IMR-90 (cell line): ENCODE measurements at regions not wholly inside any gene's neighbourhood (a gene's known extent, or its start where the extent isn't known, plus 50 kb on each side); places are given as distances from the start of the nearest gene placed in this dataset.

Experiments used
- ATAC-seq: fragments of 200-7000 bp; cut with Tn5 transposase; 2 replicates; pipeline ENCODE4 v1.9.1; 2020; ENCODE audit warnings: low read depth, mild to moderate bottlenecking, moderate library complexity
- BruUV-seq: library from RNA; stranded (reverse); fragments of 400-500 nt; replicated peaks from 2 replicates; lab custom pipeline; 2021; lab: Mats Ljungman, UMichigan
- CTCF ChIA-PET: fragments of 300-600 bp; formaldehyde crosslinking; extraction: SDS; loops from one replicate; lab custom pipeline; 2021; ENCODE audit warnings: antibody characterized with exemption; lab: Yijun Ruan, JAX
- POLR2A ChIA-PET: fragments of 300-600 bp; sonication (Branson Sonifier 250); formaldehyde crosslinking; loops from one replicate; lab custom pipeline; 2022; ENCODE audit warnings: antibody characterized with exemption; ENCODE audit not compliant: unreplicated experiment; lab: Charles Lee
- DNase-seq: peaks from one replicate; pipeline ENCODE4 v3.0.0; 2013
- H2AFZ ChIP-seq: replicated peaks from 2 replicates; pipeline ENCODE3; 2013; ENCODE audit warnings: low read length, mild to moderate bottlenecking; ENCODE audit not compliant: poor library complexity
- H2AK5ac ChIP-seq: 2 replicates; pipeline ENCODE4 v1.6.1; 2013; ENCODE audit warnings: low read depth, low read length, inconsistent platforms
- H2AK9ac ChIP-seq: replicated peaks from 2 replicates; pipeline ENCODE3; 2013; ENCODE audit warnings: mild to moderate bottlenecking, low read depth, low read length, moderate library complexity; ENCODE audit not compliant: poor library complexity
- H2BK120ac ChIP-seq: 2 replicates; pipeline ENCODE4 v1.6.1; 2013; ENCODE audit warnings: low read depth, low read length, inconsistent platforms
- H2BK15ac ChIP-seq: 3 replicates; pipeline ENCODE4 v1.6.1; 2013; ENCODE audit warnings: low read depth, low read length, inconsistent platforms
- H2BK20ac ChIP-seq: 2 replicates; pipeline ENCODE4 v1.6.1; 2013; ENCODE audit warnings: low read depth, mild to moderate bottlenecking, inconsistent platforms, low read length, moderate library complexity
- H2BK5ac ChIP-seq: 2 replicates; pipeline ENCODE4 v1.6.1; 2013; ENCODE audit warnings: mild to moderate bottlenecking, low read depth, low read length, inconsistent platforms; ENCODE audit not compliant: poor library complexity, severe bottlenecking
- H3K14ac ChIP-seq: replicated peaks from 2 replicates; pipeline ENCODE4 v1.6.1; 2013; ENCODE audit warnings: low read depth, low read length, inconsistent platforms
- H3K18ac ChIP-seq: 2 replicates; pipeline ENCODE4 v1.6.1; 2013; ENCODE audit warnings: low read depth, low read length, control low read depth
- H3K23ac ChIP-seq: 2 replicates; pipeline ENCODE4 v1.6.1; 2013; ENCODE audit warnings: low read depth, low read length, inconsistent platforms
- H3K27ac ChIP-seq: 2 replicates; pipeline ENCODE4 v1.5.1; 2013; ENCODE audit warnings: mild to moderate bottlenecking, control low read depth, low read length; ENCODE audit not compliant: insufficient read depth
- H3K27me3 ChIP-seq: 2 replicates; pipeline ENCODE4 v1.6.1; 2013; ENCODE audit warnings: low read length; ENCODE audit not compliant: control insufficient read depth, insufficient read depth
- H3K36me3 ChIP-seq: 2 replicates; pipeline ENCODE4 v1.6.1; 2013; ENCODE audit warnings: low read length, mixed read lengths; ENCODE audit not compliant: control insufficient read depth, insufficient read depth
- H3K4ac ChIP-seq: 2 replicates; pipeline ENCODE4 v1.6.1; 2013; ENCODE audit warnings: low read depth, low read length, inconsistent platforms
- H3K4me1 ChIP-seq: 2 replicates; pipeline ENCODE4 v1.6.1; 2013; ENCODE audit warnings: low read length, mixed read lengths; ENCODE audit not compliant: control insufficient read depth, insufficient read depth
- H3K4me2 ChIP-seq: 2 replicates; pipeline ENCODE4 v1.6.1; 2013; ENCODE audit warnings: low read depth, mild to moderate bottlenecking, control low read depth, low read length, moderate library complexity
- H3K4me3 ChIP-seq: 2 replicates; pipeline ENCODE4 v1.5.1; 2013; ENCODE audit warnings: low read depth, mild to moderate bottlenecking, control low read depth, low read length, moderate library complexity; ENCODE audit not compliant: insufficient read depth
- H3K56ac ChIP-seq: 2 replicates; pipeline ENCODE4 v1.6.1; 2013; ENCODE audit warnings: low read length, inconsistent platforms; ENCODE audit not compliant: insufficient read depth; ENCODE audit errors: extremely low read depth
- H3K79me1 ChIP-seq, 2 experiments: 2 replicates each; pipeline ENCODE4 v1.6.1; 2013; ENCODE audit warnings: low read length in 2 of 2, inconsistent platforms in 1 of 2, low read depth in 1 of 2
- H3K9ac ChIP-seq: 2 replicates; pipeline ENCODE4 v1.6.1; 2013; ENCODE audit warnings: low read depth, low read length, control low read depth
- H3K9me1 ChIP-seq: 2 replicates; pipeline ENCODE4 v1.6.1; 2013; ENCODE audit warnings: low read length, inconsistent platforms; ENCODE audit not compliant: insufficient read depth
- H3K9me3 ChIP-seq: 2 replicates; pipeline ENCODE4 v1.6.1; 2013; ENCODE audit warnings: low read length; ENCODE audit not compliant: control insufficient read depth, insufficient read depth
- H4K20me1 ChIP-seq: 2 replicates; pipeline ENCODE4 v1.6.1; 2013; ENCODE audit warnings: low read length, inconsistent platforms; ENCODE audit not compliant: insufficient read depth
- H4K5ac ChIP-seq: 2 replicates; pipeline ENCODE4 v1.6.1; 2013; ENCODE audit warnings: mild to moderate bottlenecking, low read depth, low read length, control low read depth
- H4K8ac ChIP-seq, 2 experiments: 2 replicates each; pipeline ENCODE4 v1.6.1; 2013; ENCODE audit warnings: low read depth in 2 of 2, low read length in 2 of 2, control low read depth in 1 of 2, inconsistent platforms in 1 of 2
- H4K91ac ChIP-seq: 2 replicates; pipeline ENCODE4 v1.6.1; 2013; ENCODE audit warnings: low read depth, low read length, inconsistent platforms; ENCODE audit not compliant: insufficient read depth
- BHLHE40 ChIP-seq: fragments of 150-350 bp; IDR thresholded peaks from 2 replicates; pipeline ENCODE4 v1.6.1; 2016; ENCODE audit warnings: mild to moderate bottlenecking, low read depth, low read length
- CEBPB ChIP-seq: IDR thresholded peaks from 2 replicates; pipeline ENCODE4 v1.6.1; 2012; ENCODE audit warnings: low read depth, low read length, improper control_type of control experiment
- CHD1 ChIP-seq: IDR thresholded peaks from 2 replicates; pipeline ENCODE4 v1.6.1; 2012; ENCODE audit warnings: low read depth, low read length, improper control_type of control experiment
- ELK1 ChIP-seq: fragments of 150-350 bp; IDR thresholded peaks from 2 replicates; pipeline ENCODE4 v1.6.1; 2016; ENCODE audit warnings: low read depth, mild to moderate bottlenecking, low read length, moderate library complexity, borderline replicate concordance
- FOS ChIP-seq: fragments of 150-350 bp; IDR thresholded peaks from 2 replicates; pipeline ENCODE4 v1.6.1; 2016; ENCODE audit warnings: low read depth, low read length
- MAFK ChIP-seq: IDR thresholded peaks from 2 replicates; pipeline ENCODE4 v1.6.1; 2012; ENCODE audit warnings: low read depth, low read length, improper control_type of control experiment
- MAZ ChIP-seq: IDR thresholded peaks from 2 replicates; pipeline ENCODE4 v1.6.1; 2012; ENCODE audit warnings: low read depth, mild to moderate bottlenecking, low read length, improper control_type of control experiment, moderate library complexity, borderline replicate concordance
- MXI1 ChIP-seq: IDR thresholded peaks from 2 replicates; pipeline ENCODE4 v1.6.1; 2012; ENCODE audit warnings: low read depth, mild to moderate bottlenecking, low read length, moderate library complexity, borderline replicate concordance
- NFE2L2 ChIP-seq: fragments of 150-350 bp; IDR thresholded peaks from 2 replicates; pipeline ENCODE4 v1.6.1; 2016; ENCODE audit warnings: low read depth, mild to moderate bottlenecking, low read length
- POLR2A ChIP-seq: IDR thresholded peaks from 2 replicates; pipeline ENCODE4 v1.6.1; 2012; ENCODE audit warnings: mild to moderate bottlenecking, low read depth, low read length
- RAD21 ChIP-seq: IDR thresholded peaks from 2 replicates; pipeline ENCODE4 v1.6.1; 2012; ENCODE audit warnings: low read length, improper control_type of control experiment
- RCOR1 ChIP-seq: IDR thresholded peaks from 2 replicates; pipeline ENCODE4 v1.6.1; 2012; ENCODE audit warnings: mild to moderate bottlenecking, low read length, improper control_type of control experiment; ENCODE audit not compliant: insufficient replicate concordance
- RFX5 ChIP-seq: IDR thresholded peaks from 2 replicates; pipeline ENCODE4 v1.8.0; 2012; ENCODE audit warnings: low read depth, mild to moderate bottlenecking, low read length, moderate library complexity
- SMC3 ChIP-seq: fragments of 150-350 bp; IDR thresholded peaks from 2 replicates; pipeline ENCODE4 v1.6.1; 2016; ENCODE audit warnings: low read depth, mild to moderate bottlenecking, antibody characterized with exemption, low read length, moderate library complexity
- USF2 ChIP-seq: fragments of 150-350 bp; IDR thresholded peaks from 2 replicates; pipeline ENCODE4 v1.6.1; 2017; ENCODE audit warnings: mild to moderate bottlenecking, antibody characterized with exemption, low read length, low read depth
- dilution Hi-C: fragments of 300-500 bp; cut with HindIII; formaldehyde crosslinking; loops from one replicate; pipeline ENCODE4 v1.14.3; 2018; ENCODE audit warnings: low sequenced_read_pairs; ENCODE audit not compliant: unreplicated experiment
- in situ Hi-C: fragments of 300-500 bp; cut with MboI; formaldehyde crosslinking; loops from 3 replicates; pipeline ENCODE4 v1.14.3; 2019; ENCODE audit warnings: low sequenced_read_pairs, inconsistent platforms, mixed read lengths
- intact Hi-C: fragments of 100-400 bp; cut with micrococcal nuclease; formaldehyde crosslinking; loops from 2 replicates; pipeline ENCODE4 v1.10.0; 2022
- TF ChIP-seq, protein P1 (sequence below): conservative IDR thresholded peaks from 2 replicates; pipeline ENCODE4 v1.5.1; 2012; ENCODE audit warnings: mild to moderate bottlenecking, low read depth, low read length, improper control_type of control experiment

- Histone ChIP-seq H3K4me2 (no peak overlapping the region), H2AFZ (no peak overlapping the region), H4K8ac (no peak overlapping the region), H3K23ac (no peak overlapping the region), H3K27me3 (no peaks in the 10 kb centered on the region), H3K9me1 (no peaks in the 10 kb centered on the region), H4K20me1 (no peaks in the 10 kb centered on the region), H2BK5ac (no peak overlapping the region), H4K5ac (no peak overlapping the region), H3K4me3 (no peak overlapping the region), H2BK120ac (no peak overlapping the region), H3K36me3 (no peaks in the 10 kb centered on the region), H3K4ac (no peak overlapping the region), H2BK15ac (no peak overlapping the region), H2AK5ac (no peak overlapping the region), H3K4me1 (no peaks in the 10 kb centered on the region), H3K14ac (no peak overlapping the region), H3K79me1 (no peaks in the 10 kb centered on the region), H3K27ac (no peak overlapping the region), H4K91ac (no peak overlapping the region), H2AK9ac (no peak overlapping the region), H3K9ac (no peak overlapping the region), H3K9me3 (peaks cover 6% of the 10 kb centered on the region; the same call in 1 of the 2 replicates), H3K56ac (no peak overlapping the region), H3K18ac (no peak overlapping the region), H2BK20ac (no peak overlapping the region)
- TF ChIP-seq MAFK (no peak), SMC3 (no peak), FOS (no peak), BHLHE40 (no peak), USF2 (no peak), RFX5 (no peak), CHD1 (no peak), ELK1 (no peak), NFE2L2 (no peak), CEBPB (no peak), RCOR1 (no peak), MXI1 (no peak), RAD21 (no peak), POLR2A (no peak), MAZ (no peak)
- TF ChIP-seq, protein P1, sequence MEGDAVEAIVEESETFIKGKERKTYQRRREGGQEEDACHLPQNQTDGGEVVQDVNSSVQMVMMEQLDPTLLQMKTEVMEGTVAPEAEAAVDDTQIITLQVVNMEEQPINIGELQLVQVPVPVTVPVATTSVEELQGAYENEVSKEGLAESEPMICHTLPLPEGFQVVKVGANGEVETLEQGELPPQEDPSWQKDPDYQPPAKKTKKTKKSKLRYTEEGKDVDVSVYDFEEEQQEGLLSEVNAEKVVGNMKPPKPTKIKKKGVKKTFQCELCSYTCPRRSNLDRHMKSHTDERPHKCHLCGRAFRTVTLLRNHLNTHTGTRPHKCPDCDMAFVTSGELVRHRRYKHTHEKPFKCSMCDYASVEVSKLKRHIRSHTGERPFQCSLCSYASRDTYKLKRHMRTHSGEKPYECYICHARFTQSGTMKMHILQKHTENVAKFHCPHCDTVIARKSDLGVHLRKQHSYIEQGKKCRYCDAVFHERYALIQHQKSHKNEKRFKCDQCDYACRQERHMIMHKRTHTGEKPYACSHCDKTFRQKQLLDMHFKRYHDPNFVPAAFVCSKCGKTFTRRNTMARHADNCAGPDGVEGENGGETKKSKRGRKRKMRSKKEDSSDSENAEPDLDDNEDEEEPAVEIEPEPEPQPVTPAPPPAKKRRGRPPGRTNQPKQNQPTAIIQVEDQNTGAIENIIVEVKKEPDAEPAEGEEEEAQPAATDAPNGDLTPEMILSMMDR: no peak
- dilution Hi-C loops (no loop called here), intact Hi-C loops (no loop called here), in situ Hi-C loops (no loop called here)
- POLR2A ChIA-PET: no interaction called here
- DNase-seq (no peak), ATAC-seq (no peak)
- BruUV-seq: no TSS peak
- CTCF ChIA-PET: no interaction called here
Observed at GRCh38 chr18:64800151-64800550, 651.3 kb upstream of the LINC00305 start.
